Activated T-cell treated with anti-CD3 and anti-CD28 coated beads, Interleukin-2, amount 50 U/mL, for 4 hours (primary cell): ENCODE measurements at regions not wholly inside any gene's neighbourhood (a gene's known extent, or its start where the extent isn't known, plus 50 kb on each side); places are given as distances from the start of the nearest gene placed in this dataset.

Experiments used
- ATAC-seq, 2 donors: fragments of 200-7000 bp; cut with Tn5 transposase; one replicate each; pipeline ENCODE4 v1.10.0; 2021
- DNase-seq: peaks from one replicate; pipeline ENCODE4 v3.0.0-alpha.2; 2020
- H3K27me3 Mint-ChIP-seq: one replicate; pipeline ENCODE4 v1.8.0; 2021; ENCODE audit warnings: low read depth, mixed read lengths
- H3K36me3 Mint-ChIP-seq: one replicate; pipeline ENCODE4 v1.8.0; 2022; ENCODE audit warnings: mixed read lengths; ENCODE audit not compliant: insufficient read depth
- H3K4me1 Mint-ChIP-seq: one replicate; pipeline ENCODE4 v1.8.0; 2021; ENCODE audit warnings: low read depth, mixed read lengths
- H3K4me3 Mint-ChIP-seq: one replicate; pipeline ENCODE4 v1.8.0; 2021; ENCODE audit warnings: mild to moderate bottlenecking, moderate library complexity, mixed read lengths
- H3K9me3 Mint-ChIP-seq: one replicate; pipeline ENCODE4 v1.8.0; 2021; ENCODE audit warnings: mixed read lengths

- H3K9me3 Mint-ChIP-seq, result peaks cover 9% of the 10 kb centered on the region
- peaks cover 5% of the 10 kb centered on the region for H3K27me3 Mint-ChIP-seq
- H3K4me3 Mint-ChIP-seq, result no peak overlapping the region
- no peak for DNase-seq
- ATAC-seq, result no peak
- H3K36me3 Mint-ChIP-seq, result no peaks in the 10 kb centered on the region
- no peaks in the 10 kb centered on the region for H3K4me1 Mint-ChIP-seq
Measured at GRCh38 chr11:70953720-70954119, 298.7 kb downstream of the SHANK2 start.

- Mint-ChIP-seq H3K36me3 (no peaks in the 10 kb centered on the region), H3K4me1 (no peaks in the 10 kb centered on the region), H3K4me3 (no peak overlapping the region), H3K9me3 (peaks cover 9% of the 10 kb centered on the region), H3K27me3 (peaks cover 5% of the 10 kb centered on the region)
- DNase-seq, result no peak
- ATAC-seq, result no peak
Measured at GRCh38 chr11:70954471-70954870, 297.9 kb downstream of the SHANK2 start.
